NCI-H2171 (cell line): ENCODE measurements at regions not wholly inside any gene's neighbourhood (a gene's known extent, or its start where the extent isn't known, plus 50 kb on each side); places are given as distances from the start of the nearest gene placed in this dataset.
"Not testable (repeated sequence)": the region's sequence is repeated elsewhere in the genome, so short reads cannot be mapped to it uniquely, and the experiment has no call there.

Experiments
- DNase-seq: peaks from one replicate; lab custom pipeline; 2025; lab: John Stamatoyannopoulos, UW

DNA sequence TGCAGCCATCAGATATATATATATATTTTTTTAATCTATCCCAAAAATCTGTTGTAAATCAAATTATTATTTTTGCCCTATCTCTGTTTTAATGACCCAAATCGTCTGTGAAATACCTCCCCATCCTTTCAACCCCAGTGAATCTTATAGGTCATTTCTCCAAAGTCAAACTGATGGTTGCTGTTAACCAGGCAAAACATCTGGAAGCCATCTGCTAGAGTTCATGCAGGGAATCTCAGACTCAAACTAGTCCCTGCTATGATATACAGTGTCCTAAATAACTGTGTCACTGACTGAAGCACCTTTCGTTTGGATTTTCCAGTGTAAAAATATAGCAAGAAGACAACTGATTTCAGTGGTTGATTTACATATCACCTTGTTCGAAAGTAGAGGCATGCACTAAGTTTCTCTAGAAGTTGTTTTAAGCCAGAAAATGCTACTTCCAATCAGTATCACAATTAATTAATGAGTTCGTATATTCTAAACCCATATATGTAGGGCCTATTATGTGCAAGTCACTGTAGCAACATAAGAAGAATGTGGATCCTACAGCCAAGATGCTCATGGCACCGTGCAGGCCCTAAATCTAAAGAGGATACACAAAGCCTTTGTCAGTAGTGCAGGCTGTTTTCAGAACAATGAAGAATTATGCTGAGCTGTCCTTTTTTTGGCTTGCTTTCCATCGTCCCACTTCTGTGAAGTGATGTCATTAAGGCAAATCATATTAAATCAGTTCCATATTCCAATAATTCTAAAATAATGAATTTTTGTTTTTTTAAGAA, 566.0 kb downstream of the STK39 start:
- no peak for DNase-seq

- DNase-seq = no peak
Observed at GRCh38 chr2:167678158-167678557, 569.2 kb downstream of the STK39 start.

- DNase-seq = no peak
Observed at GRCh38 chr2:167675906-167676305, 571.5 kb downstream of the STK39 start.

GRCh38 chr2:167670588-167670987, 576.8 kb downstream of the STK39 start:
- DNase-seq = no peak

DNA sequence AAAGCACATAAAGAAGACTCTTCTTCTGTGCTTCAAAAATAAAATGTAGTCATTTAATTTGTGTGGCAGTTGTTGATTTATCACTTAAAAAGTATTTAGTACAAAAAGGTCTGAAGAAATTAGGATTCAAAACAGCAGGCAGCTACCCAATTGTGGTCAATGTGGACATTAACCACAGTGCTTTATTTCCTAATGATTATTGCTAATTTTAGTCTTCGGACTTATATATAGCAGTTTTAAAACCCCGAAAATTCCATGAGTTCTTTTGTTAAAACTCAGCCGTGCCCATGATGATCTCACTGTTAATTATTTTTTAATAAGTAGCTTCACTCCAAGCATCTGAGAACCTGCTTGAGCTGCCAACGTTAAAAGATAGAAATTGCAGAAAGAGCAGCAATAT, 594.3 kb downstream of the STK39 start:
- no peak for DNase-seq

- no peak for DNase-seq
Observed at GRCh38 chr2:167652401-167652800, 595.0 kb downstream of the STK39 start.

DNA sequence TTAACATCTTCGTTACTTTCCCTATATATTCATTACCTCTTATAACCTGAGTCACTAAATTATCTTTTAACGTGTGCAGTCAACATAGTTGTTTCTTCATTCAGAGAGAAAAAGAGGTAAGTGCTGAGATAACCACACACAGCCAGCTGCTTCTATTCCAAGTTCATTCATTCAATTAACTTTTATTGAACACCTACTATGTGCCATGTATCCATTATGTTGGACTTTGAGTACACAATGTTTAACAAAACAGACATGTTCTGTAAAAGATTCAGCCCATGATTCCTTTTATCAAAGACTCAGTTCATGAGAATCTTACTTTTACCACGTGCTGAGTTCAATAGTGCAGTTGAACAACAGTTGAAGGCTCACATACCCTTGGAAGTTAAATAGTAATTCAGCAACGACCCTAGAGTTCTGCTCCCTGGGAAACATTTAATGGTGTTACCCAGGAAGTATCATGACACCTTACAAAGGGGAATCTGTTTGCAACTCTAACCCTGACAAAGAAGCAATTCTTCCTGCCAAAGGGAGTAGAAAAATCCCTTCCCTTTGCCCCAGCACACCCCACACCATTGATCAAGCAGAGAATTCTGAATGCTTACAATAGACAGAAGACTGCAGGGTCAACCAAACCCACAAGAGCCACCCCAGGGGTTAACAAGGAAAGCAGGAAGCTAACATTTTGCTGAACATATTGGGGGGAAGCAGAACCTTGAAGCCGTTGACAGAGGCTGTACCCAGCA, 595.8 kb downstream of the STK39 start:
- DNase-seq = no peak

DNA sequence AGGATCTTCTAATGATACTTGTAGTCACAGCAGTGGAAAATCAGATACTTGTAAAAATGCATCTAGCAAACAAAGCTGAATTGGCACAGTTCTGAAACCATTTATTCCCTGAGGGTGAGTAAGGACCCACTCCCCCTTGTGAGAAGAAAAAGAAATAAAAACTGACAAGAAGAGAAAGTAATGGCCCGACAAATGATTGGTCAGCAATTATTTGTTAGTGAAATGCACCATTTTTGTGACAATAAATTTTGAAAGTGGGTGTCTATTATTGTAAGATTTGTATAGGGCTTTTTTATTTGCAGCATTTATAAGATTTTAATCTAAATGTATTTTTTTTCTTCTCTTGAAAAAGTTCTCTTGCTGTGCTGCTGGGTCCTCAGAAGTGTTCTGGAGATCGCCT, 600.8 kb downstream of the STK39 start:
- no peak for DNase-seq

DNA sequence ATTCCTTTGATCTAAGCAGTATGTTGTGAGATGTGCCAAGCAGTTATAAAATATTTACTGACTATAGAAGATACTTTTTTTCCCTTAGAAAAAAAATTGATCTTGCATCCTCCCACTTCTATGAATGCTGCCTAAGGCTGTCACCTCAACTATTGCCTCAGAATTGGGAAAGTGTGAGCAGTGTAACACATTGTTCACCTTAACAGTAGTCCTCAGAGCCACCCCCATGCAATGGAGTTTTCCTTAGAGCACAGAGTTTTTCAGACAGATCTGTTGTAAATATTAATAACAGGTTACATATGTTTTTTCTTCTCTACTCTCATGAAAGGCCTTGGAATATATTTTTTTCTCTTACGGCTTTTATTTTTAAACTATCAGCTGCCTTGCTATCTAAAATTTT, 607.3 kb downstream of the STK39 start:
- DNase-seq = no peak

GRCh38 chr2:167637741-167638140, 609.7 kb downstream of the STK39 start:
- DNase-seq = no peak

- DNase-seq = not testable (repeated sequence)
Observed at GRCh38 chr2:167632271-167632670, 615.1 kb downstream of the STK39 start.

GRCh38 chr2:167626961-167627360, 620.4 kb downstream of the STK39 start:
- DNase-seq = no peak

DNA sequence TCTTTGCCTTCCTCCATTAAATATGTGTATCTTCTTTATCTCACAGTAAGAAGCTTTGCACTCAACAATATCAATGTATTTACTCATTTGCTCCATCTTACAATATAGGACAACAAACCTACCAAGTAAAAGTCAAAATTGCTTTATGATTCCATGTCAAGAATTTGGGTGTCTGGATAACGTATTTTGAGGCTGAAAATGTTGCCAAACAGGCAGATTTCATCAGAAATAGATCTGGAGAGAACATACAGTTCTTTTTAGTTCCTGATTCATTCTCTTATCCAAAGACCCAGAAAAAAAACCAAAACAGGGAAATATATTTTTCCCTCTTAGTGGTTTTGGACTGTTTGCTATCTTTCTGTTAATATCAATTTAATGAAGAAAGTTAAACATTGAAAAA, 621.1 kb downstream of the STK39 start:
- no peak for DNase-seq

- no peak for DNase-seq
Observed at GRCh38 chr2:167616997-167617396, 630.4 kb downstream of the STK39 start.

DNA sequence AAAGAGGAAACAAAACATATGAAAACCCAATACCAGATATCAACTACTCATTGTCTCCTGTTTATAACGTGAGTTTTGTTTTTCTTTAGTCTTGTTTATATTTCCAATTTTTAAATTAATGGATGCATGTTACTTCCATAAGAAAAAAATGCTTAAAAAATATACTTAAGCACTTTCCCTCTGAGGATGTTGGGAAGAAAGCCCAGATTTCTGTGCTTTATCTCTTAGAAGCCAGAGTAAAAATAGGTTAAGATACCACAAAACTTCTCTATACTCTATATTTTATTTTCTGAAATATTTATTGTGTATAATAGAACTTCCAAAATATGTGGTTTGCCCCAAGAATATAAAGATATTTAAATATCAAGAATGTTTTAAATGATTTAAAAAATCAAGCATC, 633.9 kb downstream of the STK39 start:
- no peak for DNase-seq

GRCh38 chr2:167608487-167608886, 638.9 kb downstream of the STK39 start:
- no peak for DNase-seq

GRCh38 chr2:167607731-167608130, 639.7 kb downstream of the STK39 start:
- DNase-seq = no peak

GRCh38 chr2:167607211-167607610, 640.2 kb downstream of the STK39 start:
- DNase-seq = no peak

GRCh38 chr2:167602122-167602521, 645.3 kb downstream of the STK39 start:
- DNase-seq = no peak

- DNase-seq = no peak
Observed at GRCh38 chr2:167599219-167599618, 648.2 kb downstream of the STK39 start.

DNA sequence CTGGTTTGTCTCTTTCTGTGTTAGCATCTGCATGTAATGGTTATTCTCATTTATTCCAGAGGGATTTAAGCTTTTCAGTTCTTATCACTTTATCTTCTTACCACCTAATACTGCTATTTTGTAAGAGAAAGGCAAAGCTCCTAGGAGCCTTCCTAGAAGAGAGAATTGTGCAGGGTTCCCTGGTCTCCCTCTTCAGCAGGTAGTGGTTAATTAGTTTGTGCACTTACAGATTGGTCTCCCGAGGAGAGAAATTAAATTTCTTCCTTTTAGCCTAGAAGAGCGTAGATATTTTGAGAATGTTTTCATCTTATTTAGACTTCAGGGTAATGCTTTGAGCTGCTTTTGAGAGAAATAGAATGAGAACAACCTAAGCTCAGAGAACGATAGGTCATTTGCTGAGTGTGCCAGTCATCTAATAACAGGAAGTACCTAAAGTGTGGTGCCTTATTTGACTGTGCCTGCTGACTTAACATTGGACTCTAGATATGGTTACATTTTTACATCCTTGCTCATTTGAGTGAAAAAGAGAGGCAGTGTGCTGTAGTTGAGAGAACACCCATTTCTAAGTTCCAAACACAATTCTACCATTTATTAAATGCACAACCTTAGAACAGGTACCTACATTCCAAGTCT, 651.4 kb downstream of the STK39 start:
- no peak for DNase-seq

GRCh38 chr2:167595021-167595420, 652.4 kb downstream of the STK39 start:
- no peak for DNase-seq

DNA sequence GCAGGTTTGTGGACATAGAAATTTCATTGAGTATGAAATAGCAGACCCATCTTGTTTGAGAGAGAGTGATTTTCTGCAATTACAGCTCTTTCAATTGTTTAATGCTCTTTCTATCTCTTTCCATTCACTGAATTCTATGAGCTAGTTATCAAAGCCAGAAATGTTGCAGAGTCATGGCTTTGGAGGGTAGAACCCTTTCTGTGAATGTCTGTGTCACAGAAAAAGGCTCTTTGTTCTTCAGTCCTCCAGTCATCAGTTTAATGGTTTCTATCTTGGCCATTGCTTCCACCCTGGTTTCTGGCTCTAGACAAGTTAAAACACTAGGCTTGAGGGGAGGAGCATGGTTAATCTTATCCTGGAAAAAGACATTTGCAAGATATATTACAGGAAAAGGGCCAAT, 655.0 kb downstream of the STK39 start:
- DNase-seq = no peak
